PFSK-1 (cell line): ENCODE measurements at regions not wholly inside any gene's neighbourhood (a gene's known extent, or its start where the extent isn't known, plus 50 kb on each side); places are given as distances from the start of the nearest gene placed in this dataset.

ENCODE experiments used
- FOXP2 ChIP-seq: optimal IDR thresholded peaks from 2 replicates; pipeline ENCODE3; 2011; ENCODE audit warnings: borderline replicate concordance, control low read depth, inconsistent platforms; ENCODE audit not compliant: insufficient read depth; ENCODE audit errors: extremely low read length, extremely low read depth
- POLR2AphosphoS5 ChIP-seq: IDR thresholded peaks from 2 replicates; pipeline ENCODE4 v1.6.1; 2012; ENCODE audit warnings: low read depth, mild to moderate bottlenecking, control low read depth, low read length, moderate library complexity
- REST ChIP-seq, 2 experiments: IDR thresholded peaks; 2 replicates each; pipeline versions ENCODE4 v1.6.1 to v1.8.0; 2011 to 2012; ENCODE audit warnings: low read depth in 2 of 2, low read length in 2 of 2, control low read depth in 1 of 2, inconsistent platforms in 1 of 2, mild to moderate bottlenecking in 1 of 2, moderate library complexity in 1 of 2; ENCODE audit not compliant: insufficient read depth in 1 of 2
- SIN3A ChIP-seq: IDR thresholded peaks from 2 replicates; pipeline ENCODE4 v1.6.1; 2012; ENCODE audit warnings: mild to moderate bottlenecking, low read length, moderate library complexity, borderline replicate concordance; ENCODE audit not compliant: insufficient read depth
- TAF1 ChIP-seq: IDR thresholded peaks from 2 replicates; pipeline ENCODE4 v1.6.1; 2012; ENCODE audit warnings: low read length, control low read depth, borderline replicate concordance; ENCODE audit not compliant: insufficient read depth

GRCh38 chr5:13081116-13081515 lies 863.4 kb downstream of the DNAH5 start:
- TF ChIP-seq POLR2AphosphoS5 (no peak), REST (IDR thresholded peaks at IDR 0.05; ENCODE audit: insufficient read depth in 1 of 2, low read depth in 2 of 2, low read length in 2 of 2) (no peak)

- no peak for TF ChIP-seq TAF1
- TF ChIP-seq SIN3A = no peak
- TF ChIP-seq REST (IDR thresholded peaks at IDR 0.05; ENCODE audit: insufficient read depth in 1 of 2, low read depth in 2 of 2, low read length in 2 of 2) = no peak
- no peak for TF ChIP-seq POLR2AphosphoS5
- TF ChIP-seq FOXP2 = no peak
These were observed 881.4 kb downstream of the DNAH5 start for GRCh38 chr5:13063088-13063487.

GRCh38 chr5:13045897-13046551 lies 898.5 kb downstream of the DNAH5 start:
- TF ChIP-seq POLR2AphosphoS5 (no peak), REST (IDR thresholded peaks at IDR 0.05; ENCODE audit: insufficient read depth in 1 of 2, low read depth in 2 of 2, low read length in 2 of 2) (no peak)

GRCh38 chr5:13034061-13034460 lies 910.4 kb downstream of the DNAH5 start:
- TF ChIP-seq REST (IDR thresholded peaks at IDR 0.05; ENCODE audit: insufficient read depth in 1 of 2, low read depth in 2 of 2, low read length in 2 of 2) (no peak), TAF1 (no peak), POLR2AphosphoS5 (no peak), SIN3A (no peak), FOXP2 (no peak)

GRCh38 chr5:13029211-13029610 lies 915.3 kb downstream of the DNAH5 start:
- TF ChIP-seq SIN3A (no peak), POLR2AphosphoS5 (no peak), FOXP2 (no peak), TAF1 (no peak), REST (IDR thresholded peaks at IDR 0.05; ENCODE audit: insufficient read depth in 1 of 2, low read depth in 2 of 2, low read length in 2 of 2) (no peak)
